D721Med (cell line): ENCODE measurements at regions not wholly inside any gene's neighbourhood (a gene's known extent, or its start where the extent isn't known, plus 50 kb on each side); places are given as distances from the start of the nearest gene placed in this dataset.

ENCODE experiments used
- DNase-seq: peaks from one replicate; pipeline ENCODE4 v3.0.0; 2011; ENCODE audit warnings: low spot score; ENCODE audit not compliant: insufficient read length
- FAIRE-seq: peaks from 2 replicates; lab custom pipeline; 2011; peaks lifted over from hg19 to GRCh38; lab: Jason Lieb, UNC
- CTCF ChIP-seq: IDR thresholded peaks from 2 replicates; pipeline ENCODE4 v1.5.1; 2012; ENCODE audit warnings: mild to moderate bottlenecking, control low read depth; ENCODE audit not compliant: insufficient read depth; ENCODE audit errors: missing control alignments

GRCh38 chr4:147328756-147329446, 152.0 kb upstream of the EDNRA start:
- TF ChIP-seq CTCF, result no peak
- no peak for DNase-seq
- FAIRE-seq, result no peak

GRCh38 chr4:147332091-147332490, 148.8 kb upstream of the EDNRA start:
- no peak for FAIRE-seq
- no peak for TF ChIP-seq CTCF

GRCh38 chr4:147334478-147334877, 146.4 kb upstream of the EDNRA start:
- no peak for FAIRE-seq
- no peak for TF ChIP-seq CTCF
- DNase-seq, result no peak

More at GRCh38 chr4:147332091-147332490, 148.8 kb upstream of the EDNRA start:
- DNase-seq, result no peak

- TF ChIP-seq CTCF, result no peak
- FAIRE-seq, result no peak
Observed at GRCh38 chr4:147335183-147335582, 145.7 kb upstream of the EDNRA start.

GRCh38 chr4:147336252-147336651, 144.6 kb upstream of the EDNRA start:
- FAIRE-seq (no peak), DNase-seq (no peak)
- no peak for TF ChIP-seq CTCF

More at GRCh38 chr4:147335183-147335582, 145.7 kb upstream of the EDNRA start:
- no peak for DNase-seq

GRCh38 chr4:147339100-147339499, 141.8 kb upstream of the EDNRA start:
- TF ChIP-seq CTCF, result no peak
- FAIRE-seq (no peak), DNase-seq (no peak)

- FAIRE-seq (no peak), DNase-seq (no peak)
- TF ChIP-seq CTCF, result no peak
Observed at GRCh38 chr4:147340111-147340510, 140.8 kb upstream of the EDNRA start.
